Gastroesophageal sphincter (tissue), 4 donors: ENCODE measurements at regions not wholly inside any gene's neighbourhood (a gene's known extent, or its start where the extent isn't known, plus 50 kb on each side); places are given as distances from the start of the nearest gene placed in this dataset.

Source experiments
- ATAC-seq: fragments of 150-250 bp; one replicate; pipeline ENCODE4 v1.9.1; 2016; ENCODE audit warnings: mild to moderate bottlenecking, moderate library complexity
- H3K27ac ChIP-seq, 4 donors: fragments of 200-600 bp; sonication (generic) in 3 of 4; 1 replicate in 3 of 4; 2 replicates in 1 of 4; pipeline ENCODE4 v1.5.1; 2016 to 2019
- H3K27me3 ChIP-seq: fragments of 200-600 bp; sonication (generic); one replicate; pipeline ENCODE4 v1.5.1; 2019
- H3K36me3 ChIP-seq, 2 donors: fragments of 200-600 bp; sonication (generic); one replicate each; pipeline ENCODE4 v1.5.1; 2019; ENCODE audit warnings: control low read depth in 1 of 2
- H3K4me1 ChIP-seq, 3 donors: fragments of 200-600 bp; sonication (generic); 1 replicate in 2 of 3; 2 replicates in 1 of 3; pipeline ENCODE4 v1.5.1; 2016 to 2019; ENCODE audit warnings: control low read depth in 2 of 3
- H3K4me3 ChIP-seq, 2 donors: fragments of 200-600 bp; sonication (generic); one replicate each; pipeline ENCODE4 v1.5.1; 2019; ENCODE audit warnings: mild to moderate bottlenecking in 1 of 2, moderate library complexity in 1 of 2
- H3K9me3 ChIP-seq, 3 donors: fragments of 200-600 bp; sonication (generic); one replicate each; pipeline ENCODE4 v1.5.1; 2017 to 2019; ENCODE audit warnings: control low read depth in 2 of 3
- EP300 ChIP-seq: sonication (generic); formaldehyde crosslinking; IDR thresholded peaks from one replicate; pipeline ENCODE4 v1.6.1; 2017; ENCODE audit warnings: antibody characterized with exemption, mild to moderate bottlenecking
- POLR2A ChIP-seq, 2 donors: fragments of 450-650 bp; IDR thresholded peaks; one replicate each; pipeline ENCODE4 v1.6.1; 2017; ENCODE audit warnings: antibody characterized with exemption in 2 of 2, mild to moderate bottlenecking in 2 of 2, moderate library complexity in 1 of 2
- POLR2AphosphoS5 ChIP-seq: sonication (generic); formaldehyde crosslinking; IDR thresholded peaks from one replicate; pipeline ENCODE4 v1.6.1; 2017; ENCODE audit warnings: antibody characterized with exemption
- WGBS, 2 donors: methylation state at CpG; one replicate each; pipeline ENCODE4 v1.1.5; 2018; ENCODE audit warnings: low coverage in 1 of 2; 5-methylcytosine and 5-hydroxymethylcytosine counted together
- TF ChIP-seq, protein P1 (sequence below), 4 experiments: fragments of 200-600 bp in 2 of 4; fragments of 450-650 bp in 2 of 4; sonication (generic) in 1 of 4; IDR thresholded peaks; one replicate each; pipeline ENCODE4 v1.5.1; 2017 to 2019; ENCODE audit warnings: antibody characterized with exemption in 4 of 4, mild to moderate bottlenecking in 2 of 4, moderate library complexity in 2 of 4

- no peaks in the 10 kb centered on the region for H3K9me3 ChIP-seq
- H3K4me1 ChIP-seq, result no peaks in the 10 kb centered on the region
- H3K27me3 ChIP-seq, result peaks cover 25% of the 10 kb centered on the region
- no peak overlapping the region for H3K27ac ChIP-seq
- no peaks in the 10 kb centered on the region for H3K36me3 ChIP-seq
- WGBS, 2 donors, result 80% methylated on average over 1 to 7 of the region's 8 CpGs
- TF ChIP-seq, protein P1, sequence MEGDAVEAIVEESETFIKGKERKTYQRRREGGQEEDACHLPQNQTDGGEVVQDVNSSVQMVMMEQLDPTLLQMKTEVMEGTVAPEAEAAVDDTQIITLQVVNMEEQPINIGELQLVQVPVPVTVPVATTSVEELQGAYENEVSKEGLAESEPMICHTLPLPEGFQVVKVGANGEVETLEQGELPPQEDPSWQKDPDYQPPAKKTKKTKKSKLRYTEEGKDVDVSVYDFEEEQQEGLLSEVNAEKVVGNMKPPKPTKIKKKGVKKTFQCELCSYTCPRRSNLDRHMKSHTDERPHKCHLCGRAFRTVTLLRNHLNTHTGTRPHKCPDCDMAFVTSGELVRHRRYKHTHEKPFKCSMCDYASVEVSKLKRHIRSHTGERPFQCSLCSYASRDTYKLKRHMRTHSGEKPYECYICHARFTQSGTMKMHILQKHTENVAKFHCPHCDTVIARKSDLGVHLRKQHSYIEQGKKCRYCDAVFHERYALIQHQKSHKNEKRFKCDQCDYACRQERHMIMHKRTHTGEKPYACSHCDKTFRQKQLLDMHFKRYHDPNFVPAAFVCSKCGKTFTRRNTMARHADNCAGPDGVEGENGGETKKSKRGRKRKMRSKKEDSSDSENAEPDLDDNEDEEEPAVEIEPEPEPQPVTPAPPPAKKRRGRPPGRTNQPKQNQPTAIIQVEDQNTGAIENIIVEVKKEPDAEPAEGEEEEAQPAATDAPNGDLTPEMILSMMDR (IDR thresholded peaks at IDR 0.05), result no peak
- no peak for TF ChIP-seq POLR2AphosphoS5
- TF ChIP-seq POLR2A (IDR thresholded peaks at IDR 0.05), result no peak
- TF ChIP-seq EP300, result no peak
- H3K4me3 ChIP-seq, result no peak overlapping the region
- no peak for ATAC-seq
Observed at GRCh38 chr16:73420244-73420643, 372.3 kb upstream of the ZFHX3 start.

DNA sequence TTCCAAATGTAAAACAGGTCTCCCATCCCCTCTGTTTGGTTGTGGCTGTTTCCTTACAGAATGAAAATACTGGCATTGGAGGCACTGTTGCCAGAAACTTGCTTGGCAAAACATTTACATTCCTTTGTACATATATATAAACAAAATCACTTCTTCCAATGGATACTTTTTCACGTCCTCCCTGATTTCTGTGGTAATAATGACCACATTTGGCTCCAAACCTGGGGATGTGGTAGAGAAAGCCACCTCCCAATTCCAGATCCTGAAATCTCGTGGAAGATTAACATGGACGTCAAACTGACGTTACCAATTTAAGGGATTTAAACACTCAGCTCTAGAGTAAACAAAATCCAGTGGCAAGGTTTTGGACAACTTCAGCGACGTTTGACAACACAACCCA, 370.8 kb upstream of the ZFHX3 start:
- Histone ChIP-seq H3K27ac (no peak overlapping the region), H3K9me3 (no peaks in the 10 kb centered on the region), H3K4me3 (no peak overlapping the region), H3K27me3 (peaks cover 25% of the 10 kb centered on the region), H3K36me3 (no peaks in the 10 kb centered on the region), H3K4me1 (no peaks in the 10 kb centered on the region)
- TF ChIP-seq EP300 (no peak), POLR2AphosphoS5 (no peak), POLR2A (IDR thresholded peaks at IDR 0.05) (no peak)
- TF ChIP-seq, protein P1 (IDR thresholded peaks at IDR 0.05), result no peak
- 17 to 26% methylated on average over 6 of the region's 6 CpGs for WGBS, 2 donors
- ATAC-seq, result no peak

DNA sequence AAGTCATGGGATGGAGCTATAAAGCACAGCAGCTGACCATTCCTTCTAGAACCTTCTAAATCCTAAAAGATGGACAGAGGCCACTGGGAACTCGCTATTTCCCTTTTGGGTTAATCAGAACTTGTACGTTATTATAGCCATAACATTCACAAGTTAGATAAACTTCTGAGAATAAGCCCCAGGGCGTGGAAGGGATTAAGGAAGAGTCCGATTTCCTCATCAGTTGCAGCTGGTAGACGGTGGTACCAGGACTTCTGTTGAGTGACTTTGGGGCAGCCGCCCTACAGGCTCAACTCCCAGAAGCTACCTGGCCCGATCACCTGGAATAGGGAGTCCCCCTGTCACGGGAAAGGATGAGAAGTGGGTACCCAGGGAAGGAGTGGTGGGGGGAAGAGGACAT, 370.1 kb upstream of the ZFHX3 start:
- TF ChIP-seq POLR2A (IDR thresholded peaks at IDR 0.05), result no peak
- TF ChIP-seq POLR2AphosphoS5, result no peak
- no peak for TF ChIP-seq EP300
- TF ChIP-seq, protein P1 (IDR thresholded peaks at IDR 0.05), result no peak
- H3K4me3 ChIP-seq, result no peak overlapping the region
- H3K27ac ChIP-seq, result no peak overlapping the region
- H3K9me3 ChIP-seq, result no peaks in the 10 kb centered on the region
- no peaks in the 10 kb centered on the region for H3K36me3 ChIP-seq
- no peaks in the 10 kb centered on the region for H3K4me1 ChIP-seq
- ATAC-seq, result no peak
- 53 to 71% methylated on average over 4 to 8 of the region's 8 CpGs for WGBS, 2 donors
- peaks cover 20% of the 10 kb centered on the region for H3K27me3 ChIP-seq

GRCh38 chr16:73415286-73415685, 367.4 kb upstream of the ZFHX3 start:
- H3K36me3 ChIP-seq, result no peaks in the 10 kb centered on the region
- no peak for ATAC-seq
- 20 to 43% methylated on average over 1 of the region's 1 CpG for WGBS, 2 donors

GRCh38 chr16:73414638-73415037, 366.7 kb upstream of the ZFHX3 start:
- no peaks in the 10 kb centered on the region for H3K4me1 ChIP-seq
- no peak overlapping the region for H3K27ac ChIP-seq
- ATAC-seq, result no peak
- no peaks in the 10 kb centered on the region for H3K36me3 ChIP-seq
- 76 to 90% methylated on average over 5 of the region's 5 CpGs for WGBS, 2 donors
- H3K27me3 ChIP-seq, result peaks cover 14% of the 10 kb centered on the region
- H3K9me3 ChIP-seq, result no peaks in the 10 kb centered on the region
- H3K4me3 ChIP-seq, result no peak overlapping the region
- TF ChIP-seq EP300 (no peak), POLR2AphosphoS5 (no peak), POLR2A (IDR thresholded peaks at IDR 0.05) (no peak)
- TF ChIP-seq, protein P1 (IDR thresholded peaks at IDR 0.05), result no peak

More at GRCh38 chr16:73415286-73415685, 367.4 kb upstream of the ZFHX3 start:
- TF ChIP-seq POLR2A (IDR thresholded peaks at IDR 0.05) (no peak), POLR2AphosphoS5 (no peak)
- Histone ChIP-seq H3K27me3 (peaks cover 16% of the 10 kb centered on the region), H3K9me3 (no peaks in the 10 kb centered on the region), H3K4me3 (no peak overlapping the region), H3K4me1 (no peaks in the 10 kb centered on the region), H3K27ac (no peak overlapping the region)

- Histone ChIP-seq H3K9me3 (no peaks in the 10 kb centered on the region), H3K4me1 (no peaks in the 10 kb centered on the region), H3K27me3 (peaks cover 11% of the 10 kb centered on the region), H3K27ac (no peak overlapping the region), H3K4me3 (no peak overlapping the region), H3K36me3 (no peaks in the 10 kb centered on the region)
- 100% methylated on average over 1 of the region's 1 CpG for WGBS, 2 donors
- no peak for ATAC-seq
- no peak for TF ChIP-seq EP300
- TF ChIP-seq POLR2A (IDR thresholded peaks at IDR 0.05), result no peak
- TF ChIP-seq, protein P1 (IDR thresholded peaks at IDR 0.05), result no peak
- no peak for TF ChIP-seq POLR2AphosphoS5
Observed at GRCh38 chr16:73413830-73414190, 365.9 kb upstream of the ZFHX3 start.
